Hepatocyte (in vitro differentiated cells): ENCODE measurements at regions not wholly inside any gene's neighbourhood (a gene's known extent, or its start where the extent isn't known, plus 50 kb on each side); places are given as distances from the start of the nearest gene placed in this dataset.

Experiments
- DNase-seq: peaks from one replicate; pipeline ENCODE4 v3.0.0-alpha.2; 2016; ENCODE audit warnings: low spot score
- H2AFZ ChIP-seq: fragments of 200-600 bp; sonication (generic); 2 replicates; pipeline ENCODE4 v1.6.0; 2016; ENCODE audit warnings: antibody characterized with exemption, mild to moderate bottlenecking
- H3K27ac ChIP-seq: fragments of 200-600 bp; sonication (generic); 2 replicates; pipeline ENCODE4 v1.5.1; 2016; ENCODE audit warnings: mild to moderate bottlenecking
- H3K27me3 ChIP-seq: fragments of 200-600 bp; sonication (generic); 2 replicates; pipeline ENCODE4 v1.6.1; 2016
- H3K36me3 ChIP-seq: fragments of 200-600 bp; sonication (generic); replicated peaks from 2 replicates; pipeline ENCODE4 v1.5.1; 2016; ENCODE audit warnings: low read depth; ENCODE audit not compliant: insufficient read depth
- H3K4me1 ChIP-seq: fragments of 200-600 bp; sonication (generic); 2 replicates; pipeline ENCODE4 v1.5.1; 2016; ENCODE audit warnings: mild to moderate bottlenecking, moderate library complexity; ENCODE audit not compliant: insufficient read depth
- H3K4me2 ChIP-seq: fragments of 200-600 bp; sonication (generic); 2 replicates; pipeline ENCODE4 v1.6.0; 2016
- H3K4me3 ChIP-seq: fragments of 200-600 bp; sonication (generic); 2 replicates; pipeline ENCODE4 v1.5.1; 2016; ENCODE audit warnings: mild to moderate bottlenecking
- H3K79me2 ChIP-seq: fragments of 200-600 bp; sonication (generic); 2 replicates; pipeline ENCODE4 v1.6.0; 2017; ENCODE audit warnings: mild to moderate bottlenecking
- H3K9me2 ChIP-seq: fragments of 200-600 bp; sonication (generic); replicated peaks from 2 replicates; pipeline ENCODE4 v1.6.0; 2017; ENCODE audit warnings: mild to moderate bottlenecking; ENCODE audit not compliant: insufficient read depth
- H3K9me3 ChIP-seq: fragments of 200-600 bp; sonication (generic); 2 replicates; pipeline ENCODE4 v1.5.1; 2016; ENCODE audit warnings: low read depth, mild to moderate bottlenecking
- H4K20me1 ChIP-seq: fragments of 200-600 bp; sonication (generic); 2 replicates; pipeline ENCODE4 v1.6.0; 2016; ENCODE audit warnings: mild to moderate bottlenecking; ENCODE audit not compliant: insufficient read depth, poor library complexity, severe bottlenecking
- CTCF ChIP-seq: fragments of 200-600 bp; sonication (generic); IDR thresholded peaks from 2 replicates; pipeline ENCODE4 v1.5.1; 2016; ENCODE audit warnings: antibody characterized with exemption, mild to moderate bottlenecking; ENCODE audit not compliant: poor library complexity
- EZH2 ChIP-seq: fragments of 200-600 bp; sonication (generic); IDR thresholded peaks from 2 replicates; pipeline ENCODE4 v1.6.1; 2016; ENCODE audit warnings: antibody characterized with exemption, mild to moderate bottlenecking, borderline replicate concordance
- EZH2phosphoT487 ChIP-seq: fragments of 200-600 bp; sonication (generic); IDR thresholded peaks from one replicate; pipeline ENCODE4 v1.6.1; 2018; ENCODE audit warnings: antibody characterized with exemption, mild to moderate bottlenecking, low read depth, moderate library complexity; ENCODE audit not compliant: unreplicated experiment, severe bottlenecking
- WGBS: methylation state at CpG from one replicate; pipeline ENCODE4 v1.1.6; 2016; ENCODE audit warnings: low lambda C conversion rate; ENCODE audit errors: missing lambda C conversion rate; 5-methylcytosine and 5-hydroxymethylcytosine counted together

DNA sequence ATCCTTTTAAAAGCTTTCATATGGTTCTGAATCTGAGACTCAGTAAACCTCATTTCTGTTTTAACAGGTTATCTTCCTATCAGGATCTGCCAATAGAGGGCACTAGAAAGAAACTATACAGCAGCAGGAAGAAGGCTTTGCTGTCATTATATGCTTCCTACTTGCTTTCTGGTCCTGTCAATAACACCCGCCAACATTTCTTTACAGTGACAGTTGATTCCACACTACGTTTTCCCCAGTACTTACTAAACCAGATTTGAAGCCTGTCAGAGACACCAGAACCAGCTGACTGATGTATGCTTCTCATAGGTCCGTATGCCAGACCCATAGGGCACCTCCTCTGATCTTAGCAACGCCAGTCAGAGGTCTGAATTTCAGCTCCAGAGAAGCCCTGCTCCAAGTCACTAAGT lies 341.0 kb upstream of the NEGR1 start:
- WGBS, result 36% methylated on average over 4 of the region's 4 CpGs
- no peaks in the 10 kb centered on the region for H3K9me2 ChIP-seq
- peak overlapping the region; percentile 53 for H2AFZ ChIP-seq
- TF ChIP-seq CTCF (peak; percentile 67), EZH2phosphoT487 (no peak)
- no peaks in the 10 kb centered on the region for H3K79me2 ChIP-seq
- no peaks in the 10 kb centered on the region for H3K4me1 ChIP-seq
- no peak overlapping the region for H3K27ac ChIP-seq
- H3K36me3 ChIP-seq, result no peaks in the 10 kb centered on the region
- peak; percentile 72 for DNase-seq
- peak overlapping the region; percentile 70 for H3K4me2 ChIP-seq
- no peaks in the 10 kb centered on the region for H4K20me1 ChIP-seq
- no peak overlapping the region for H3K4me3 ChIP-seq
- no peaks in the 10 kb centered on the region for H3K9me3 ChIP-seq
- no peaks in the 10 kb centered on the region for H3K27me3 ChIP-seq

GRCh38 chr1:72620453-72620852 lies 338.1 kb upstream of the NEGR1 start:
- Histone ChIP-seq H2AFZ (no peak overlapping the region), H3K79me2 (no peaks in the 10 kb centered on the region), H3K27me3 (no peaks in the 10 kb centered on the region), H3K27ac (no peak overlapping the region), H3K9me2 (no peaks in the 10 kb centered on the region), H3K4me1 (no peaks in the 10 kb centered on the region), H3K4me3 (no peak overlapping the region), H3K36me3 (no peaks in the 10 kb centered on the region), H4K20me1 (no peaks in the 10 kb centered on the region), H3K4me2 (no peak overlapping the region), H3K9me3 (no peaks in the 10 kb centered on the region)
- DNase-seq, result no peak
- TF ChIP-seq EZH2phosphoT487 (no peak), EZH2 (no peak), CTCF (no peak)
- WGBS, result 72% methylated on average over 2 of the region's 2 CpGs

DNA sequence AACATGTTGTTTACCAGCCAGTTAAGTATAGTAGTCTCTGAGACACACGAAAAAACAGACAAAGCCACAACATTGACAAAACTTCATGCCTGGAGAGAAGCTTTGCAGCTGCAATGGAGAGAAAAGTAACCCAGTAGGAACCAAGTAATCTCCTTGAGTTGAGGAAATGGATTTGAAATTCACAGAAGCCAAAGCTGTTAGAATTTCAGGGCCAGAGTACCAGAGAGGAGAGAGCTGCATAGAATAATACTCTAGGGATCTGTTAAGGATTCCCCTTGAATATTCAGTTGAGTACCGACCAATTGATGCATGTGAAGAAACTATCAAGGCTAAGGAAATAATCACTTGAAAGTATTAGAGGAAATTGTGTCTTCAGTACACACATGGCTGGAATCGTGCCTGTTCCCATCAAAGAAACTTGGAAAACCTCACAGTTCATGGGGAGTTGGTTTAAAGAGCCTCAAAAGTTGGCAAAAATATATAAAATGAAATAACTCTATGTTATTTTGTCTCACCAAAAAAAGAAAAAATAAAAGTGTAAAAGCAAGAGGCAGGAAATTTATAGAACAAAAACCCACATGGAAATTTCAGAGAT lies 324.0 kb upstream of the NEGR1 start:
- 50% methylated on average over 3 of the region's 3 CpGs for WGBS
- no peak overlapping the region for H3K4me3 ChIP-seq
- no peak for TF ChIP-seq EZH2
- TF ChIP-seq CTCF, result no peak
- no peak for TF ChIP-seq EZH2phosphoT487

GRCh38 chr1:72601035-72601674 lies 318.8 kb upstream of the NEGR1 start:
- no peaks in the 10 kb centered on the region for H3K9me3 ChIP-seq
- no peaks in the 10 kb centered on the region for H4K20me1 ChIP-seq
- H3K4me2 ChIP-seq, result no peak overlapping the region
- H3K4me1 ChIP-seq, result no peaks in the 10 kb centered on the region
- H3K79me2 ChIP-seq, result no peaks in the 10 kb centered on the region
- H3K27me3 ChIP-seq, result no peaks in the 10 kb centered on the region
- no peak for TF ChIP-seq EZH2phosphoT487
- no peak overlapping the region for H3K4me3 ChIP-seq
- DNase-seq, result peak; percentile 4
- H3K36me3 ChIP-seq, result no peaks in the 10 kb centered on the region
- H2AFZ ChIP-seq, result no peak overlapping the region
- no peaks in the 10 kb centered on the region for H3K9me2 ChIP-seq
- 86% methylated on average over 6 of the region's 6 CpGs for WGBS
- no peak overlapping the region for H3K27ac ChIP-seq

More for the DNA sequence above, 324.0 kb upstream of the NEGR1 start:
- no peak overlapping the region for H2AFZ ChIP-seq
- no peak overlapping the region for H3K4me2 ChIP-seq
- H3K9me2 ChIP-seq, result no peaks in the 10 kb centered on the region
- no peak for DNase-seq
- H3K27ac ChIP-seq, result no peak overlapping the region
- H3K36me3 ChIP-seq, result no peaks in the 10 kb centered on the region
- H3K4me1 ChIP-seq, result no peaks in the 10 kb centered on the region
- H3K27me3 ChIP-seq, result no peaks in the 10 kb centered on the region
- H3K9me3 ChIP-seq, result no peaks in the 10 kb centered on the region
- H3K79me2 ChIP-seq, result no peaks in the 10 kb centered on the region
- H4K20me1 ChIP-seq, result no peaks in the 10 kb centered on the region
